ENCODE measurements at regions not wholly inside any gene's neighbourhood (a gene's known extent, or its start where the extent isn't known, plus 50 kb on each side); places are given as distances from the start of the nearest gene placed in this dataset.

- no peak for DNase-seq (ENCODE audit: low spot score)
- Histone ChIP-seq H3K36me3 (ENCODE audit: control insufficient read depth in 4 of 4, insufficient read depth in 3 of 4, low read depth in 1 of 4, low read length in 3 of 4) (no peaks in the 10 kb centered on the region), H3K4me1 (ENCODE audit: control insufficient read depth in 4 of 4, insufficient read depth in 4 of 4, low read length in 3 of 4) (no peaks in the 10 kb centered on the region), H3K27ac (ENCODE audit: low read depth in 1 of 2, low read length in 2 of 2) (no peak overlapping the region), H3K9ac (ENCODE audit: low read depth in 1 of 2, low read length in 2 of 2) (no peak overlapping the region), H3K4me3 (ENCODE audit: low read depth in 1 of 3, low read length in 3 of 3) (no peak overlapping the region), H3K9me3 (ENCODE audit: control insufficient read depth in 4 of 4, low read length in 3 of 4) (peaks cover 0 to 3% (median 0%) of the 10 kb centered on the region in 4 donors), H3K27me3 (ENCODE audit: control insufficient read depth in 4 of 4, insufficient read depth in 4 of 4, low read length in 3 of 4) (peaks cover 0 to 3% (median 0%) of the 10 kb centered on the region in 4 donors)
- WGBS = 69% methylated on average over 3 of the region's 3 CpGs
- TF ChIP-seq RAD21 (IDR thresholded peaks at IDR 0.05) (no peak), FOXA1 (IDR thresholded peaks at IDR 0.05) (no peak), NR2F2 (IDR thresholded peaks at IDR 0.05) (no peak), ATF3 (IDR thresholded peaks at IDR 0.05) (no peak), MAX (IDR thresholded peaks at IDR 0.05) (no peak), REST (IDR thresholded peaks at IDR 0.05) (no peak), GABPA (IDR thresholded peaks at IDR 0.05 in 1 of 2, conservative IDR thresholded peaks at IDR 0.05 in 1 of 2) (no peak), TAF1 (conservative IDR thresholded peaks at IDR 0.05) (no peak), RXRA (IDR thresholded peaks at IDR 0.05) (no peak), EGR1 (IDR thresholded peaks at IDR 0.05; ENCODE audit: low read depth in 2 of 2) (no peak), ZBTB33 (IDR thresholded peaks at IDR 0.05) (no peak), FOXA2 (IDR thresholded peaks at IDR 0.05) (no peak), HNF4G (IDR thresholded peaks at IDR 0.05) (no peak), YY1 (IDR thresholded peaks at IDR 0.05) (no peak)
Observed at GRCh38 chrX:82816001-82816400, 692.1 kb upstream of the POU3F4 start.

- Histone ChIP-seq H3K4me1 (ENCODE audit: control insufficient read depth in 4 of 4, insufficient read depth in 4 of 4, low read length in 3 of 4) (no peaks in the 10 kb centered on the region), H3K27ac (ENCODE audit: low read depth in 1 of 2, low read length in 2 of 2) (no peak overlapping the region), H3K27me3 (ENCODE audit: control insufficient read depth in 4 of 4, insufficient read depth in 4 of 4, low read length in 3 of 4) (peaks cover 0 to 3% (median 0%) of the 10 kb centered on the region in 4 donors), H3K36me3 (ENCODE audit: control insufficient read depth in 4 of 4, insufficient read depth in 3 of 4, low read depth in 1 of 4, low read length in 3 of 4) (no peaks in the 10 kb centered on the region), H3K9me3 (ENCODE audit: control insufficient read depth in 4 of 4, low read length in 3 of 4) (peaks cover 0 to 3% (median 0%) of the 10 kb centered on the region in 4 donors), H3K4me3 (ENCODE audit: low read depth in 1 of 3, low read length in 3 of 3) (no peak overlapping the region), H3K9ac (ENCODE audit: low read depth in 1 of 2, low read length in 2 of 2) (no peak overlapping the region)
- DNase-seq (ENCODE audit: low spot score) = no peak
- 60% methylated on average over 2 of the region's 2 CpGs for WGBS
- TF ChIP-seq MAX (IDR thresholded peaks at IDR 0.05) (no peak), GABPA (IDR thresholded peaks at IDR 0.05 in 1 of 2, conservative IDR thresholded peaks at IDR 0.05 in 1 of 2) (no peak), ZBTB33 (IDR thresholded peaks at IDR 0.05) (no peak), NR2F2 (IDR thresholded peaks at IDR 0.05) (no peak), ATF3 (IDR thresholded peaks at IDR 0.05) (no peak)
Observed at GRCh38 chrX:82816562-82816961, 691.5 kb upstream of the POU3F4 start.

Measured in liver (tissue), 7 donors.